Brain microvascular endothelial cell (primary cell): ENCODE measurements at regions not wholly inside any gene's neighbourhood (a gene's known extent, or its start where the extent isn't known, plus 50 kb on each side); places are given as distances from the start of the nearest gene placed in this dataset.
A peak's percentile ranks its signal among the peaks of the same experiment; 100 is the strongest.

Source experiments
- DNase-seq: peaks from one replicate; pipeline ENCODE4 v3.0.0-alpha.2; 2020
- H3K27ac ChIP-seq: fragments of 250-450 bp; sonication (Bioruptor Pico); 2 replicates; pipeline ENCODE4 v1.5.1; 2020; ENCODE audit warnings: mild to moderate bottlenecking, moderate library complexity
- H3K27me3 ChIP-seq: fragments of 250-450 bp; sonication (Bioruptor Pico); replicated peaks from 2 replicates; pipeline ENCODE4 v1.5.1; 2020; ENCODE audit warnings: mild to moderate bottlenecking
- H3K36me3 ChIP-seq: fragments of 250-450 bp; sonication (Bioruptor Pico); replicated peaks from 2 replicates; pipeline ENCODE4 v1.5.1; 2020; ENCODE audit warnings: mild to moderate bottlenecking
- H3K4me3 ChIP-seq: 2 replicates; pipeline ENCODE4 v1.5.1; 2011; ENCODE audit warnings: low read depth, mild to moderate bottlenecking, control low read depth, low read length, moderate library complexity
- CTCF ChIP-seq: IDR thresholded peaks from 2 replicates; pipeline ENCODE4 v1.5.1; 2011; ENCODE audit warnings: low read depth, mild to moderate bottlenecking, moderate library complexity, low read length, control low read depth, inconsistent platforms; ENCODE audit errors: missing control alignments
- in situ Hi-C: cut with HindIII; loops from 2 replicates; pipeline ENCODE4 v1.10.0; 2017; ENCODE audit warnings: low sequenced_read_pairs, low pct_ligation_motif_present

DNA sequence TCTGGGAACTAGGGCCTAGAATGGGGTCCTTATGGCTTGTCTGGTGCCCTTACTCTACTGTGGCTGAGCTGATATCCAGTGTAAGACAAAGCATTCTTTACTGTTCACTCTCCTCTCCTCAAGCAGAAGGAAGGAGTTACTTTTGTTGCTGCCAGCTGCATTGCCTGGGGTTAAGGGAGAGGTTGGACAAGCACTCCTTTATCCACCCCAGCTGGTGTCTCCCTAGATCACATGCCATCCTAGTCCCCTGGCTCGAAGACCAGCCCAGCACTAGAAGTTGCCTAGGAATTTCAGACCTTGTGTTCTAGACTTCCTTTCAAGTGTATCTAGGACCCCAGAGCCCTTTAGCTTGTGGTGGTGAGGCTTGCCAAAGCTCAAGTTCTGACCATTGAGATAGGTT lies 1051.5 kb upstream of the C9orf72 start:
- DNase-seq = no peak
- TF ChIP-seq CTCF = no peak
- Histone ChIP-seq H3K4me3 (no peak overlapping the region), H3K27ac (no peak overlapping the region), H3K27me3 (no peaks in the 10 kb centered on the region), H3K36me3 (no peaks in the 10 kb centered on the region)
- in situ Hi-C loops = no loop called here

DNA sequence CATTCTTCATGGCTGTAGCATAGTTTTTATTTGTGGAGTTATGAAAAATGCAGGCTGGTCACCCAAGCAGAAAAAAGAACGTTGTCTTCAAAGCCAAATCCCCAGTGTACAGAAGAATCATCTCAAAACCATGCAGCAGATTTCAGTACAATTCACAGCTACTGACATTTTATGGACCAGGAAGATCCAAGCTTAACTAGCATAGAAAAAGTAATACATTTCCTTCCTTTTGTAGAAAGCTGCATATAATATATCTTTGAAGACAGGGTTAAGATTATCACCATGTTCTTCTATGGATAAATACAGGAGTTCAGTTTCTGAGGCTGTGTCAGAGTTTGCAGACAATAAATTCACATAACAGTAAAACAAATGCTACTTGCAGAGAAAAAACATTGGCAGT lies 1054.8 kb upstream of the C9orf72 start:
- no peaks in the 10 kb centered on the region for H3K36me3 ChIP-seq
- H3K4me3 ChIP-seq = no peak overlapping the region
- in situ Hi-C loops = no loop called here
- no peaks in the 10 kb centered on the region for H3K27me3 ChIP-seq
- DNase-seq = no peak
- H3K27ac ChIP-seq = no peak overlapping the region
- TF ChIP-seq CTCF = no peak

DNA sequence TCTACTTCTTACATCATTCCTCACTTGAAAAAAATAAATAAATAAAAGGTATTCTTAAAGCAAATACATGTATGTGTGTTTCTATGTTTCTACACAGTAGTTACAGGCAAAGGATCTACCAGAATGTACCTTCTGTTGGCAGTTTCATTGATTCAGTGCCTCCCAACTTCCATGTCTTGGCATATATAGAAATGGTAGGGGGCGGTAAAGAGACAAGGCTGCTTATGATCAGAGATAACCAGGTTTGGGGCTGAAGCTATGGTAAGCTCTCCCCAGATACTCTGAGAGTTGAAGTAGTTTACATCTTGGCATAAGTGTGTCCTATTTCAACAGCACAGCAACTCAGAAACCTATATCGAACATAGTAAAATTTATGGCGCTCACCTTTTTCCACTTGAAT lies 1075.4 kb upstream of the C9orf72 start:
- no peaks in the 10 kb centered on the region for H3K27me3 ChIP-seq
- TF ChIP-seq CTCF = peak; percentile 9
- H3K4me3 ChIP-seq = no peak overlapping the region
- in situ Hi-C loops = no loop called here
- no peak overlapping the region for H3K27ac ChIP-seq
- H3K36me3 ChIP-seq = no peaks in the 10 kb centered on the region
- DNase-seq = no peak

DNA sequence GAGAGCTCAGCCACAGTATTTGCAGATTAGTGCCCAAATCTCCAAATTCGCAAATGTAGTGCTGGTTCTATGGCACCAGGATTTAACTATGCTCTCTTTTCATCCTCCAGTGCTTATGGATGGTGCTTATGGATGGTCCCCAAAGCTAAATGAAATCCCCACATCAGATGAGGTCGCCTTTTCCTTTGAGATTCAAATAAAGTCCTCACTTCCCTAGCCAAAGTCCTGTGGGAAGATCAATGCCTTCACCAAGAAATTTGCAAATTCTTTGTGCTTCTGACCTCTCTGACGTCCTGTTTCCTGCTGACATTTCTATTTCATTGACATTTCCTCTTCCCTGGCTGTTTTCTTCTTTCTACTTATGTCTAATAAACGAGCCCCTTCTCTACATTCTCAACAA lies 1077.0 kb upstream of the C9orf72 start:
- Histone ChIP-seq H3K27ac (no peak overlapping the region), H3K4me3 (no peak overlapping the region), H3K27me3 (no peaks in the 10 kb centered on the region), H3K36me3 (no peaks in the 10 kb centered on the region)
- TF ChIP-seq CTCF = no peak
- in situ Hi-C loops = no loop called here
- DNase-seq = no peak

DNA sequence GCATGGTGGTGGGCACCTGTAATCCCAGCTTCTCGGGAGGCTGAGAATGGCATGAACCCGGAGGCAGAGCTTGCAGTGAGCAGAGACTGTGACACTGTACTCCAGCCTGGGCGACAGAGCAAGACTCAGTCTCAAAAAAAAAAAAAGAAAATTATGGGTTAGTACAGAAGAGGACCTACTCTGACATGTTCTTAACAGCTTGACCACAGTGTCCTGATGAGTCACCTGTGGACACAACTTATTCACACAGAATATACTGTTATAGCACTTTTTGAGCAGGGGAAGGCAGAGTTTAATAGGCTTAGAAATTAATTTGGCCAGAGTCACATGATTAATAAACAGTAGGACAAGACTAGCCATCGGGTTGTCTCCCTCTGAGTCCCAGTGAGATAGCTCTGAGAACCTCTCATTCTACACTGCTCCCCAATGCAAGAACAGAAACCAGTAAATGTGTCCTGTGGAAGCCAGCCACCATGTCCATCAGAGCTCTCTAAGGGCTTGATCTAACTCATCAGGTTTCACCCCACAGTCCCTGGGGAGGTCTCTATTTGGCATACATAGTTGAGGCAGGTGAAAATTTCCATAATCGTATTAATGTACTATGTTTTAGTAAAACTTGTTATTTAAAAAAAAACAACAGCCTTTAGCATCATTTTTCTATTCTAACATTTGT lies 1077.9 kb upstream of the C9orf72 start:
- TF ChIP-seq CTCF = no peak
- no peak overlapping the region for H3K4me3 ChIP-seq
- H3K27me3 ChIP-seq = no peaks in the 10 kb centered on the region
- no peaks in the 10 kb centered on the region for H3K36me3 ChIP-seq
- in situ Hi-C loops = no loop called here
- no peak for DNase-seq
- no peak overlapping the region for H3K27ac ChIP-seq

DNA sequence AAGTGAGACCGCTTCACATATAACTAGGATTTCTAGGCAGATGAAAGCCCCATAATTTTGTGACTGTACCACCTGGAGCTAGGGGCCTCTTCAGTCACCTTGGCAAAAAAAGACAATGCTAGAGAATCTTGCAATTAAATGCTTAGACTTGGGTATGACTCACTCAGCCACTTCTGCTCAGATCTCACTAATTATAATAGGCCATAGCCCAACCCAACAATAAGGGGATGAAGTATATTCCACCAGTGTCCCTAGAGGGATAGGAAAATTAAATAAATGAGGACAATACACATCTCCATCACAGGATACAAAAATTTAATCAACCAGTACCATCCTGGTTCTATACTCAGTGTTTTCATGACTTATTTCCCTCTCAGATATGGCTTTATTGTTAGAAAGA lies 1079.9 kb upstream of the C9orf72 start:
- in situ Hi-C loops = no loop called here
- no peaks in the 10 kb centered on the region for H3K27me3 ChIP-seq
- no peaks in the 10 kb centered on the region for H3K36me3 ChIP-seq
- H3K4me3 ChIP-seq = no peak overlapping the region
- no peak overlapping the region for H3K27ac ChIP-seq
- no peak for DNase-seq
- no peak for TF ChIP-seq CTCF
